Activated CD4-positive, alpha-beta T cell treated with anti-CD3 and anti-CD28 coated beads for 24 hours (primary cell): ENCODE measurements at regions not wholly inside any gene's neighbourhood (a gene's known extent, or its start where the extent isn't known, plus 50 kb on each side); places are given as distances from the start of the nearest gene placed in this dataset.

ENCODE experiments used
- DNase-seq, 2 donors: peaks; one replicate each; pipeline ENCODE4 v3.0.0-alpha.2; 2020; ENCODE audit warnings: low read depth in 2 of 2

DNA sequence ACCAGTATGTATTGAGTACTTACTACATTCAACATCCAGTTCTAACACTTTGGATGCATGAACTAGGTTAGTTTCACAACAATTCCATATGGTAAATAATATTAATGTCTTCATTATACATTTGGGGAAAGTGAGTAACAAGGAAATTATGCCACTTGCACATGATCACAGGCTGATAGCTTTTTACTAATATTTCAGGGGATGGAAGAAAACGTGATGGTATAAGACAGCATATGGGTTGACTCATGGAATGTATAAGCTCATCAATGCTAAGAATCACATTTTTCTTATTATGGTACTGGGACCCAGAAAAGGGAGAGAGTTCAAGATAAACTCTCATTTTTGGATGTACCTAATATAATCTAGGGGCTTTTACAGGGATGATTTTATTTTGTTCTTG lies 188.7 kb downstream of the MIAT start:
- DNase-seq: no peak

DNA sequence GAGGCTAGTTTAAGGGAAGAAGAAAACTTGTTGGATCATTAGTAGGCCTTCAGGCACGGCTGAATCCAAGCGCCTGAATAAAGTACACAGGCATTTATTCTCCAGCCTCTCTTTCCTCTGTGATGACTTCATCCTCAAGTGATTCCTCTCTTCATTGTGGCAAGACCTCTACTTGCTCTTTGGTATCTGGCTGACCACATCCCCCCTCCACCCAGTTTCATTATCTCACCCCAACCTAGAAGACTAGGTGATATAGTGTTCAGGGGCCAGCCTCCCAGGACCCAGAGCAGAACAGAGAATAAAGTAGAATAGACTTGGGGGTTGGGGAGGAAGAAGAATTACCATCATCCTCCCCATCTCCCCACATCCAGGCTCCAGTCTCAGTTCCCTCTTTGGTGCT lies 189.3 kb downstream of the MIAT start:
- DNase-seq: no peak

- DNase-seq: no peak
Observed at GRCh38 chr22:26847046-26847445, 189.7 kb downstream of the MIAT start.

- DNase-seq: no peak
Observed at GRCh38 chr22:26847816-26848215, 190.4 kb downstream of the MIAT start.

- no peak for DNase-seq
Observed at GRCh38 chr22:26848244-26848920, 191.0 kb downstream of the MIAT start.

- no peak for DNase-seq
Observed at GRCh38 chr22:26849575-26849974, 192.2 kb downstream of the MIAT start.

DNA sequence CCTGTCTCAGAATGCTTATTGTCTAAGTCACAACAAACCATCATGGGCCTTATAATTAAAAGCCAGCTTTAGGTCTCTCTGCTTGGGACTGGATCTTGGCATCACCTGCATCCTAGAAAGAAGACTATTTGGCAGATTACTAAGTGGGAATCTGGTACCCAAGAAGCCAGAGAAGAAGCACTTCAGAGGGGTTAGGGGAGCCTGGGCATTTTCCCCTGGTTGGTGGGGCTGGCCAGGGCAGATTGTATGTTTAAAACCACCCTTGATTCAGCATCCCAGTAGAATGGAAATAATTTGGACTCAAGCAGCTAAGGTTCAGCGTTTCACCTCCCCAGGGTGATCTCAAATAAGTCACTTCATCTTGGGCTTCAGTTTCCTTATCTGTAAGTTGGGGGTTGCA lies 193.7 kb downstream of the MIAT start:
- DNase-seq: no peak

- DNase-seq: no peak
Observed at GRCh38 chr22:26852176-26852575, 194.8 kb downstream of the MIAT start.

DNA sequence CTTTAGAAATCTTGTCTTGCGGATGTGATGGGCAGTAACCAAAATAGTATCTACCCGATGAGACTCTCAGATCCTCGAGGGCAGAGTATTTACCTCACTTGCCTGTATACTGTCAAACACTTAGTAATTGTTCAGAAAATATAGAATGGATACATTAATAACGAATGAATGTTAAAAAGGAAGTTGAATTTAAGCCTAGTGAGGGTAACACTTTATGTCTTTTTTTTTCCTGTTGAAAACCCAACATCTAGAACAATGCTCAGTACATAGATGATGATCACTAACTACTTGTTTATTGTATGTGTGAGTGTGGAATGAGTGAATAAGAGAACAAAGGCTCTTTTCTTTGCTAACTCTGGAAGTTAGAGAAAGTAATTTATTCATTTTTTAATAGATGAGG lies 195.7 kb downstream of the MIAT start:
- DNase-seq: no peak

DNA sequence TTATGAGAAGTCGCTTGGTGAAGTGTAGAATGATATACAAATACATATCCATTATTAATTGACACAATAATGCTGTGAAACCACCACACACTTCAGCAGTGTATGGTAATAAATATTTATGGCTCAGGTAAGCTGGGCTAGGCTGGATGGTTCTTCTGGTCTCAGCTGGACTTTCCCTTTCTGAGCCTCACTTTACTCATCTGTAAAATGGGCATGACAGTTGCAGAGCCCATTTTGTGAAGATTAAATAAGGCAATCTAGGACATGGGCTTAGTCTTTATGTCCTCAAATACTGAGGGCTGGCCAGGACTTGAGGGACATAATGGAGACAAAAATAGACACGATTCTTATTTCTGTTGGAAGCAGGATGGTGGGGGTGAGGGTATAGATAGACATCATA lies 196.1 kb downstream of the MIAT start:
- DNase-seq: no peak

DNA sequence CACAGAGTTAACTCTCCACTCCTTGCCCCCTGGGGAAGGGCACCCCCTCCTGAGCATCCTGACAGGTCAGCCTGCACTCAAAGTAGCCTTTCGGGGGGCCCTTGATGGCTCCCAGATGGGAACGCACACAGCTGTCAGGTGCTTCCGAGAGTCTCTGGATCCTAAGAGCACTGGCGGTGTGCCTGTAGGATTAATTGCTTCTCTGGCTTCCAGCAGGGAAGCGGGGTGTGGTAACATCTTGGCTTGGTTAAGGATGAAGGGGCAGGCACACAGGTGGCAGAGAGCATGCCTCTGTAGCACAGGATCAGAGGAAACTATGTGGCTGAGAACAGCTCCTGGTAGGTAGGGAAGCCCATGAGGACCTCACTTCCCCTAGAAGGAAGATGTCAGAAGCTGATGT lies 199.8 kb downstream of the MIAT start:
- no peak for DNase-seq

GRCh38 chr22:26860301-26860700 lies 202.9 kb downstream of the MIAT start:
- DNase-seq: no peak

GRCh38 chr22:26865021-26865420 lies 207.6 kb downstream of the MIAT start:
- no peak for DNase-seq

DNA sequence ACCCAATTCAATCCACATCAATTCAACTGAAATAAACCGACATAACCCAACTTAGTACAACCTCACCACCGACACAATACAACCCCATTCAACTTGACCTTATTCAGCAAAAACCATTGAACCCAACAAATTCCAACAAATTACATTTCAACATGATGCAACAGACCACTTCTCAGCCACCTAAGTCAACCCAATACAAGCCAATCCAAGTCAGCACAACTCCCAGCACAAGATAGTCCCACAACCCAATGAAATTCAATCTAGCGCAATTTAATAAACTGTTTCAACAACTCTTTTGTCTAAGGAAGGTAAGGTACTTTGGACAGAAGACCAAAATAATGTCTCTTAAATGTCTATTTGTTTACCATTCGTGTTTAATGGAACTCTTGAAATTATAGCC lies 226.0 kb downstream of the MIAT start:
- DNase-seq: no peak

DNA sequence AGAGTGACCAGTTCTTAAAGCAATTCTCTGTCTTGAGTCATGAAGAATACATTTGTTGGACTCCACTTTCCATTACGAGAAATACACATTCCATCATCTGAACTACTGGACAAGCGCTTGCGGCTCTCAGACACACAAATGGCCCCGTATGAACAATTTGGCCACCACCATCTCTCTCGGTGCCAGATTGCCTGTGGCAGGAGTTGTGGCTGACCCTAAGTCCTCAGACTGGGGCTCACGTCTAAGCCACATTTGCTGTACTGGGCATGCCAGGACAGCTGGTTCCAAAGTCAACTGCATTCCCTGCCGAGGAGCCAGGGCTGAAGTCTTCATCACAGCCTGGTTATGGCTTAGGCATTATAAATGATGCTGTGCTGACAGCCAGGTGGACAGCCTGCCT lies 227.5 kb downstream of the MIAT start:
- no peak for DNase-seq

DNA sequence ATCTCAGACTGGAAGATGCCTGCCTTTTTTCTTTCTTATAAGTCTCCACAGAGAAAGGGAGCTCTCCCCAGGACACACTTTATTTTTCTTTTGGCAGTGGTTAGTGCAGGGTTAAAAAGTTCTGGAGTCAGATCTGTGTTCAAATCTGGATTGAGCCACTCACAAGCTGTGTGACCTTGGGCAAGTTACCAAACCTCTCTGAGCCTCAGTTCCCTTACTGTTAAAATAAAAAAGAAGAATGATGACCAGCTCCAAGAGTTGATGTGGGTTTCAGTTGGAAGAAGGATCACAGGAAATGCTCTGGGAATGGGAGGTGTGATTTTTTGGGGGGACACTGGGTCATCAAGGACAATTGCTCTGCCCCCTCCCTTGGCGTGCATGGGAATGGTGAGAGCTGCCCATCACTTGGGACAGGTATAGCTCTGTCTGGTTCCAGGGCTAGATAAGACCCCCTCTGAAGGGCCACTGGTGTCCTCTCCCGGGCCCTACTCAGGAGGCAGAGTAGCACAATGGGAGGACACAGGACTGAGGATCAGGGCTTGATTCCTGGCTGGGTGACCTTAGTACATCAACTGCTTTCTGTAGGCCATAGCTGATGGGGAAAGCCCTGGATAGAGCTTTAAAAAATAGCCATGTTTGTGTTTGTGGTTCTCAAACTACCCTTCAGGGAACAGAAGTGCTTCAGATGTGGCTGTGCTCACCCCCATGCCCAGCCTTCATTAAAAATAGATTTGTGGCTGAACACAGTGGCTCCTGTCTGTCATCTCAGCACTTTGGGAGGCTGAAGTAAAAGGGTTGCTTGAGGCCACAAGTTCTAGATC lies 228.3 kb downstream of the MIAT start:
- DNase-seq: no peak

DNA sequence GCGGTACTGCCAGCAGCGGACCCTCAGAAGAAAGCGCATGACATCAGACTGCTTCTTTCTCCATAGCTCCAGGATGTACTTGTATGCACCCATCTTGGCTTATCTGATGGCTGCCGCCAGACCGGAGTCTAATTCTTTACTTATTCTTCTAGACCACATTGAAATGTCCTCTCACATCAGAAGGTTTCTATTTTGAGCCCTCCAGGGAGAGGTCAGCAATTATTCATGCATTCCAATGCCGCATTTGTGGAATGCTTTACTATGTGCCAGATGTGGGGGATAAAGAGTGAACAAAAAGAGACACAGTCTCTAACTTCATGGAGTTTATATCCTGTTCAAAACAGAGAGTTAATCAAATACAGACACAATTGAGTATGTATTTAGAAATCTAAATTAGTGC lies 230.1 kb downstream of the MIAT start:
- no peak for DNase-seq

DNA sequence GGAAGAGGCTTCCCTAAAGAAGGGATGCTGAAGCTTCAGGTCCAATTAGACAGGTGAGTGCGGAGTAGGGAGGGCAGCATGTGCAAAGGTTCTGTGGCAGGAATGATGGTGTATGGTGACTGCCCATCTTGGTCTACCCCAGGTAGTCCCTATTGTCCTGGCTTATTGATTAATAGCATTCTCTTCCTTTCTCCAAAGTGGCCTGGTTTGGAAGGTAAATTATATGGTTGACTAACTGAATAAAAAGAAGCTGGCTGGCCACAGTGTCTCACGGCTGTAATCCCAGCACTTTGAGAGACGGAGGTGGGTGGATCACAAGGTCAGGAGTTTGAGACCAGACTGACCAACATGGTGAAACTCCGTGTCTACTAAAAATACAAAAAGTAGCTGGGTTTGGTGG lies 230.5 kb downstream of the MIAT start:
- no peak for DNase-seq

DNA sequence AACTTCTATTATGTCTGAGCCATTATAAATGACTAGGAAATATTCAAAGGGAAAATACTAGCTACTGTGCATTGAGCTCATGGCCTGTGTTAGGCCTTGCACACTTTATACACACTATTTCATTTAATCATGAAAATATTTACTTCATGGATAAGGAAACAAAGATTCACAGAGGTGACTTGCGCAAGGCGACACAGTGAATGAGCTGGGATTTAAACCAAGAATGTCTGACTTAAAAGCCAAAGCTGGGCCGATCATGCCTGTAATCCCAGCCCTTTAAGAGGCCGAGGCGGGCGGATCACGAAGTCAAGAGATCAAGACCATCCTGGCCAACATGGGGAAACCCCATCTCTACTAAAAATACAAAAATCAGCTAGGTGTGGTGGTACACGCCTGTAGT lies 231.5 kb downstream of the MIAT start:
- no peak for DNase-seq

- no peak for DNase-seq
Observed at GRCh38 chr22:26889802-26890201, 232.4 kb downstream of the MIAT start.

- DNase-seq: no peak
Observed at GRCh38 chr22:26890870-26891269, 233.5 kb downstream of the MIAT start.

DNA sequence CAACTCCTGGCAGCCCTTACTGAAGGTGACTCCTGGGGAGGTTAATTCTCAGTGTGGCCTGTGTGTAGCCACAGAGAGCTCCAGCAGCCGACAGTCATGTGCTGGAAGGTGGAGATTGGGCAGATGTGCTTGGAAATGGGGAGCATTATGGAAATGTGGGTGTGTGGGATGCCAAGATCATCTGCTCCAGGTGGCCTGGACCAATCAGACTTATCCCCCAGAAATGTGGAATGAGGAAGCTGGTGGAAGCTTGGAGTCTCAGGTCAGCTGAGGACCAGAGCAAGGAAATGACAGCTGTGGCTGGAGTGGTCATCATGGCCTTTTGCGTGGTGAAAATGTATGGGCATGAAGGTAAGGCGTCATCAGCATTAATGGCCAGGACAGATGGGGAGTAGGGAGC lies 234.0 kb downstream of the MIAT start:
- no peak for DNase-seq

- no peak for DNase-seq
Observed at GRCh38 chr22:26892166-26893041, 235.0 kb downstream of the MIAT start.
